H1 (cell line): ENCODE measurements at regions not wholly inside any gene's neighbourhood (a gene's known extent, or its start where the extent isn't known, plus 50 kb on each side); places are given as distances from the start of the nearest gene placed in this dataset.

Experiments used
- CBX5 ChIP-seq: fragments of 300-800, 300-1000 bp; sonication (generic); IDR thresholded peaks from 2 replicates; pipeline ENCODE4 v1.7.1; 2016; ENCODE audit warnings: antibody characterized with exemption, low read length, low read depth

DNA sequence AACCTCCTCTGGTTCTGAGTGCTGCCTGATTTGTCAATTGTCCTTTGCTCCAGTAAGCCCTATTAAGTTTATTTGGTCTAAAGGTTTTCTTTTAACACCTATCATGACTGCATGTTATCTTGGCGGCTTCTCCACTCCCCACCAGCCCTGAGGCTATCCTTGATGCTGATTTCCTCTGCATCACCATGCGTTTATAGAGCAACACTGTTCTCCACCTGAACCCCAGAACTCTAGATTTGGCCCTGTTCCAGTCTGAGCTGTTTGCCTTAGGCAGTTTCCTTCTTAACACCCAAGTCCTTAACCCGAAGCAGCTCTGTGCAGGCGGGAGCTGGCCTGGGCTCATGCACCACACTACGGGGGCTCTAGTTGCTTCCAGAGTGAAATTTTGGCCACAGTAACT lies 98.2 kb upstream of the NPAS2 start (continued):
- TF ChIP-seq CBX5: no peak
